Fibroblast of the conjunctiva (primary cell): ENCODE measurements at regions not wholly inside any gene's neighbourhood (a gene's known extent, or its start where the extent isn't known, plus 50 kb on each side); places are given as distances from the start of the nearest gene placed in this dataset.

Experiments used
- DNase-seq: peaks from one replicate; pipeline ENCODE4 v3.0.0-alpha.2; 2010; ENCODE audit warnings: low read depth

DNA sequence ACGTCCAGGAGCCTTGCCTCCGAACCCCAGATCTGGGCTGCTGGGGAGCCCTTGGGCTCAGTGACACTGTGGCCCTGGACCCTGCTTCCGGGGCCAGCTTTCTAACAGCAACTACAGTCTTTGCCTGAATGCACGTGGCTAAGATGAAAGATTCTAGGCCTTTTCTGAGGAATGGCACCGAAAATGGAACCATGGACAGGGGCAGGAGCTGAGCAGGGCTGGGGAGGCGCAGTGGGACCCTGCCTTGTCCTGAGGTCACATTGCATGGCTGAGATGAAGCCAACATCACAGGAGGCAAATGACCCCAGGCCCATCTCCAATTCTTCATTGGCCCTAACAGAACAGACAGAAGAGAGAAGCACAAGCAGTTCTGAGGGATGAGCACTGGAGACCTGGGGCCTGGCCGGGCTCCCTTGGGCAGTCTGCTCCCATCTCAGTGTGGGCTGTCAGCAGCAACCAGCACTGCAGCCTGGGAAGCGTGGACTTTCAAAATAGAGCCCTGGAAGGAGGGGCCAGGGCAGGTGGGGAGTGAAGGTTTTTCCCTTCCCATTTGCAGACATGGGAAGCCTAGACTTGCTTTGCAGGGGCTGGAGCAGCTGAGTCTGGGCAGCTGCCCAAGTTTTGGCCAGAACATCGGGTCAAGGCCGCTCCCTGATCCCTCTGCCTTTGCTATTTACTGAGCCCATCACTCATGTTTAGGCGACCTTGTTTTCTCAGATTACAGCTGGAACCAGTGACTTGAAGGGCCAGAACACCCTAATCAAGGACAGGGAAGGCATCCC lies 114.4 kb upstream of the TCERG1L start:
- no peak for DNase-seq

DNA sequence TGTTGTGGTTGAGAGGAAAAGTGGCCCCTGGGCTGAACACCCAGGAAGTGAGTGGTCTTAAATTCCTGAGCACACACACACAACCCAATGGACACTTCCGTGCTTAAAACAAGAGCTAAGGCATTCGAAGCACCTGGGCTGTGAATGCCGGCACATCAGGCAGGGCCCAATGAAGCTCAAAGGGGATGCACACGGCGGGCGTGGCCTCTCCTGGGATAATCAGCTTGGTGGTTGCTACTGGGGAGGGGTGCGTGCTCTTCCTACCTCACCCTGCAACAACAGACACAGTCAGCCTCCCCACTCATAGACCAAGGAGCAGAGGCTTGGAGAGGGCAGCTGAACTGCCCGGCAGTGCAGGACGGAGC lies 115.0 kb upstream of the TCERG1L start:
- DNase-seq: no peak

DNA sequence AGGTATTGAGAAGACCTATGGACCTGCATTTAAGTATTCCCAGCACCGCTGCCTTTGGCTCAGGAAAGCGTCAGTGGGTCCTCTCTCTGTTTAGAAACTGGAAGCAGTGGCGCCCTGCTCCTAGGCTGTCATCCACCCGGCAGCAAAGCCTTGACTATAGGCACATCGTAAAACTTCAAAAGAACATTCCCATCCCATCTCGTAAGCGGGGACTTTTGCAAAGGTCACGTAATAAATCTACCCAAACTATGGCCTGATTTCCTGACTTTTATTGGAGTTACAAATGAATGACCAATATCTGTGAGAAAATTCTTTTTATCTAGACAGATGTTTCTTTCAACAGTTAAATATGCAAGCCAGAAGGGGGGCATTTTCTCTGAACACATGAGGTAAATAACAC lies 115.8 kb upstream of the TCERG1L start:
- DNase-seq: no peak

DNA sequence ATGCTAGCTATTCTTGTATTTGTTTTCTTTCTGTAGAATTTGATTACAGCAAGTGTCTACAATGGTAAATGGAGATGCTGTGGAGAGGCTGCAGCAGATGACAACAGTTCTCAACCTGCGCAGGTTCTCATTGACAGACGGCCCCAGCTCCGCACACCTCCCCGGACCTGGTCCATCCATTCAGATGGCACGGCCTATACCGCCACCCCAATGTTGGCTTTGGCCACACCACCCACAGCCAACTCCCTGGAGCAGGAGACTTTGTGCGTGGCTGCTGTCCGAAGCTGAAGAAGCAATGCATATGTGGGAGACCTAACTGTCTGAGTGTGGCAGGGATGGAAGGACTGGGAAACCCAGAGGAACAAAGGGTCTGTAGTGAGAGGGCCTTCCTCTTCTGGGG lies 116.4 kb upstream of the TCERG1L start:
- no peak for DNase-seq

DNA sequence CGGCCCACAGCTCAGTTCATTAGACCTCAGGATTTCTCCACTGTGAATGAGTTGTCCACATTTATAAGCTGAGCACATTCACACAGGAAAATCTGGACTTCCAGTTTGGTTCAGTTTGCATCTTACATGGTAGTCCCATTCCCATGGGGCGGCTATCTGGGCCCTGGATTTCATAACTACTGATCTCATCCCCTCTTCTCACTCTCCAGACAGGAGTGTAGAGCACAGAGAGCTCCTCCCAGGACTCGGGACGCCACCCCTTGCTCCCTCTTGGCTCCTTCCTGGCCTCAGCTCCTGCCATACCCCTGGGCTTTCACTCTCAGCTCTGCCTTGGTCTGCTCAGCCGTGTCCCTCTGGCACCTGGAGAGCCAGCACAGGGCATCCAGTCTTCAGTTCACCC lies 117.6 kb upstream of the TCERG1L start:
- no peak for DNase-seq

DNA sequence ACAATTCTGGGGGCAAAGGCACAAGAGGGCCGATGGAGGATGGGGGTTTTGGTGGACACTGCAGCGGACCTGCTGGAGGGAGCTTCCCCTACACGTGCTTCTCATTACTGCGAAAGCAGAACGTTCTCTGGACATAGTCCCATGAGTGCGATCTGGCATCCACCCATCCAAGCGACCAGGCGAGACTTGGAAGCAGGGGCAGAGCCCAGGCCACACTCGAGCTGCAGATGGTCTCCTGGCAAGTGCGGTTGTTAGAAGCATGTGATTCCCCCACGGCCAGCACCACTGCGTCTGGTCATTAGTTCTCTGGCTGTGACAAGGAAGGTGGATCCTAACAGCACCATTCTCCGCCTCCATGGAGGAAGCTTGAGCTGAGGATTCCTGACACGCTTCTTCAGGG lies 118.4 kb upstream of the TCERG1L start:
- no peak for DNase-seq

DNA sequence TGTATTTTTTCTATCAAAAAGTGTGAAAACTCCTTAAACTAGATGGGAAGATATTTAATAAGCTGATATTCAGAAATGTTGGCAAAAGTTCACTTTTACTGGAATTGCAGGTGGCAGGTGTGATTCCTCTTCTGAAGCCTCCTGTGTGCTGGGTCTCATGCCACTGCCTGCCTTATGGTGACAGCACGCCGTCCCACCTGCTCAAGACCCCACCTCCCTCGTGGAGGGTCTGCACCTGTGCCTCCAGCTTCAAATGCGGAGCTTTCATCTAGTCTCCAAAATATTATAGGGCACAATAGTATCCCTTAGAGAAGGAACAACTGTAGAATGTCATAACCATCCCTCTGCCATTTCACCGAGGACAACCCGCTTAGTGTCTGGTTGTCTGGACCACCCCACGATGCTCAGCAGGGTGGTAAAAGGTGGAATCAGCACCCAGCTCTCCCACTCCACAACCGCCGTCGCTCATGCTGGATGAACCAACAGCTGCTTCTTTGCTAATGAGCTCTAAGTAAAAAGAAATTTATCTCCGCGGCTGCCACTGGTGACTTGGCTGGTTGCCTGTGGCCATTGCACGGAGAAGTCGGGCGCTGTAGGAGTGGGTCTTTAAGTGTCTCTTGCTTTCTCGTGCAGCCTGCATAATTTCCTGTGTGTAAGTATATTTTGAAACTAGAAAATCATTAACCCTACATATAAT lies 119.3 kb upstream of the TCERG1L start:
- DNase-seq: no peak

DNA sequence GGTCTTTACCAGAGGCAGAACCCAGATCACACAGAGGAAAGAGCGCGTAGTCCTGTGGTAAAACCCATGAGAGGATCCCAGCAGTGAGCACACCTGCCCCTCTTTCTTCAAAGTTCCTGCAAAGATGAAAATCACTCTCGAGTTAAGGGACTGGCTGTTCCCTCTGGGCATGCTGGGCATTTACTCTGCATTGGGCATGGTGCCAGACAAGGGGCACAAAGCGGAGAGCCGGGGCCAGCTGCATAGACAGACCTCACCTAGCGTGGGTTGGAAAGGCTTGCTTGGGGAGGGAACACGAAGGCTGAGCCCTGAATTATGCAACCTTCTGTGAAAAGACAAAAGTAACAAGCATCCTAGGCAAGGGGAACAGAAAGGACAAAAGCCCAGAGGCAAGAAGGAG lies 120.0 kb upstream of the TCERG1L start:
- DNase-seq: no peak

DNA sequence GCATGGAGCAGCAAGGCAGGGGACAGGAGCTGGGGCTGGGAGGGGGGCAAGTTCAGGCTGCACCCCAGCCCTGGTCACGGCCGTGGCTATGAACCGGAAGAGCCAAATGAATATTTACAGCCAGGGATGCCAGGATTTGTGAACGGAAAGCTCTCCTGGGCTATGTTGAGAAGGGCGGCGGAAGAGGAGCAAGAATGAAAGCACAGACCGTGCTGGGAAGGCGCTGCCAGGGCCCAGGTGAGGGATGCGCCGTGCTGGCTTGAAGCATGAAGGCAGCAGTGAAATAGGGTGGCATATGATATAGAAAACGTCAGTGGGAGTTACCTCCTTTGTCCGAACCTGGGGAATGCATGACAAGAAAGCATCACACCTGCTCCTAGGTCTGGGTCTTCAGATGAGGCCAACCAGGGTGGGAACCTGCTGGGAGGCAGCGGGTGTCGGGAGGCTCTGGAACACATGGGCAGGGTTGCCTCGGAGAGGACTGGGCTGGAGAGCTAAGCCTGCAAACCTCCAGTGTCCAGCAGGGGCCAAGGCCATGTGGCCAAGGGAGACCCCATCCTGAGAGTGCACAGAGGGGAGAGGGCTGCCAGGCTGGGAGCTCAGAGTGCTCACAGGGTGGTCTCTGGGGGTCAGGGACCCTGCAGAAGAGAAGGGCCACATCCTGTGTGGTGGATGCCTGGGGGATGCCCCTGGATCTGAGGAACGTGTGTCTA lies 120.6 kb upstream of the TCERG1L start:
- DNase-seq: no peak

DNA sequence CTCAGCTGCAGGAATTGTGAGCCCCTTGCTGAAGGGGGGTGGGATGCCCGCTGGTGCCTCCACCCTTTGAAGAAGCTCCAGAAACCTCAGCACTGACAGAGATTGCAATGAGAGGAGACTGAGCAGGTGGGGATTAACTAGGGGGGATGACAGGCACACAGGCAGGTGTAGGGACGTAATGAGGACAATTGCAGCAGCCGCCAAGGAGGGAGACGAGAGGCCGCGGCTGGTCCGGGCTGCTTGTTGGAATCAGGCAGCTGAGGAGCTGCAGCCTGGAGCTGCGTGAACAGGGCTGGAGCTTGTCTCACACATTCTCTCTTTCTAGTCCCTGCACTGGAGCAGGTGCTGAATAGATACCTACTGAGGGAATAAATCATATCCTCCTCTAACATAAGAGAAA lies 122.0 kb upstream of the TCERG1L start:
- no peak for DNase-seq

DNA sequence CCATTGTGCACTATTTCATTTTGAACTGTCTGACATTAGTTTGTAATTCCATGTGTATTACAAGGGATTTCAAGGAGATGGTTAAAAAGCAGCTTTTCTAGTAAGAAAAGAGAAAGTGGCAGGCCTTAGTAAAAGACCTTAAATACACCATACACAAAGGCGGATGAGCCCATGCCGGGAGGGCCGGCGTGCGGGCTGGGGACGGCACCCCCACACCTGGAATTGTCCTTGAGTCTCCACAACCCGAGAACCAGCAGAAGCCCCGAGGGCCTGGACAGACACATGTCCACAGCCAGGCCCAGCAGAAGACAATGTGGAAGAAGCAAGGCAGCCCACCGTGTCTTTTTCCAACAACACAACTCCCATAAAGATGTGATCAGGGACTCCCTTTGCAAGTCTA lies 123.7 kb upstream of the TCERG1L start:
- no peak for DNase-seq

DNA sequence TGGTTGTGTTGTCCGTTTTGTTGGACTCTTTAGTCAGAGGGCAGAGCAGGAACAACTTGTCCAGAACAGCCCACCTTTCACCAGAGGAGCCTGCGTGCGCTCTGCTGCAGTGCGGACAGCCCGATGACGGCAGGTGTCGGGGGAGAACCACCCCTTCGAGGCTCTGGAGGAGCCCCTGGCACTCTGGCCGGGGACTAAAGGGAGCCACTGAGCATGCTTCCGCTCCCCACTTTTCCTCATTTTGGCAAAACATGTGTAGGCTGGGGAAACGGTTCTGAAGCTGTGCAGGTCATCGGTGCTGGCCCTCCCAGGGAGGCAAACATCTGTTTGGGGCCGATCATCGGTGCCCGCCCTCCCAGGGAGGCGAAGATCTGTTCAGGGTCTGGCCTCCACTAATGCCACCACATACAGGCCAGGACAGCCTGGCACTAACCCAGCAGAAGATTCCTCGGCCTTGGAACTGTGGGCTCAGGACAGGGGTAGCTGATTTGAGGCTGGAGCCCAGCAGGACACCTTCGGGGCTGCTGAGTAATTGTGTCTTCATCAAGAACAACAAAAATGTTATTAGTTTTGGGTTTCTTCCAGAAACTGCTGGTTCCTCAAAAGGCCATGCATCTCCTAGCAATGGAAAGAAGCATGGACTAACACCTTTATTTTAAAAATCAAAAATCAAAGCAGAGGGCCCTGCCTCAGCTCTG lies 124.4 kb upstream of the TCERG1L start:
- no peak for DNase-seq

DNA sequence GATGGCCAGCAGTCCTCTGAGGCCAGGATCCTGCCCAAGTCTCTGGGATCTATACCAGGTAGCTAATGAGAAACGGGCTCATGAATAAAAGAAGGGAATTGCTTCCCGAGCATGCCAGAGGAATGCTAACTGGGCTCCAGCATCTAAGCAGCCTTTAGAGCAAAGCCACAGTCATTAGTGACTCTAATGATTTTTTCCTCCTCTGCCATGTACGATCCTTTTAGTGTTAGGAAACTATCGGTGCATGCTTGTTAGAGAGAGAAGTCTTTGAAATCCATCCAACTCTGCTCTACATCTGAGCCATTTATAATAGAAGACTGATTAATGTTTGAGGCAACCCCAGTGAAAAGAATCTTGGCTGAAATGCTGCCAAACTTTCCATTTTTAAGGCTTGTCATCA lies 124.9 kb upstream of the TCERG1L start:
- DNase-seq: no peak

DNA sequence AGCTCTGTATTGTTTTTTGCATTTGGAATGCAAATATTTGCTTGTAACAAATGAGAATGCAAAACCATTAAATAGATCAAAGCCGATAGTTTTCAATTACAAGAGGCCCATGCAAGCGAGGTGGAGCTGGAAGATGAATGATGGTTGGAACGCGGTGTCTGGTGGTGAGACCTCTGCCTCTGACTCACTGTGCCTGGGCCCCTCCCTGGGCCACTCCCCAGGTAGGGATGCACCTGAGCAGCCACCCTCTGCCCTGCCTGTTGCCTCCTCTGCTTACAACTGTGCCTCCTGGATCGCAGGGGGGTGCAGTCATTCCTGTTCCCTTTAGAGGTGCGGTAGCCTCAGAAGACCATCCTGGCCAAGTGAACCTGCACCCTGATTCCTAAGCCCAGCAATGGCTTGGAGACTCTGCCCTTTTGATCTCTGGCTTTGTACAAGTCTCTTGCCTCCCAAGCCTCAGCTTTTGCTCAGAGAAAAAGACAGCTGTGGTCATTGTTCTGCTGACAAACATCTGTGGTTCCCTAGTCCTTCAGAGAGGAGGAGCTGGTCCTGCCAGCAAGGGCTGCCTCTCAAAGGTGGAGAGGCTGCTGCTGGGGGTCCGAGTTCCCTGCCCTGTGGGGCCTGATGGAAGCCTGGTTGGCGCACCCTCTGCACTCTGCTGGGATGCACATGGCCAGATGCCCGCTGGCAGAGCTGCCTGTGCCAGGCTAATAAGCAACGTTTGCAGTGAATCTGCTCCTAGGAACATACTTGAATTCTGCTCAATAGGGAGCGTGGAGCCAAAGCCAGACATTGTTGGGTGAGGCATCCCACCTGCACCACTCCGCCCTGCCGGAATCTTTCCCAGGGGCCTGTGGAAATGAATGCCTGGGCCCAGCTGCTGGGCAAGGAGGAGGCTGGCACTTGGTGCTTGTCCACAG lies 126.3 kb upstream of the TCERG1L start:
- DNase-seq: no peak

DNA sequence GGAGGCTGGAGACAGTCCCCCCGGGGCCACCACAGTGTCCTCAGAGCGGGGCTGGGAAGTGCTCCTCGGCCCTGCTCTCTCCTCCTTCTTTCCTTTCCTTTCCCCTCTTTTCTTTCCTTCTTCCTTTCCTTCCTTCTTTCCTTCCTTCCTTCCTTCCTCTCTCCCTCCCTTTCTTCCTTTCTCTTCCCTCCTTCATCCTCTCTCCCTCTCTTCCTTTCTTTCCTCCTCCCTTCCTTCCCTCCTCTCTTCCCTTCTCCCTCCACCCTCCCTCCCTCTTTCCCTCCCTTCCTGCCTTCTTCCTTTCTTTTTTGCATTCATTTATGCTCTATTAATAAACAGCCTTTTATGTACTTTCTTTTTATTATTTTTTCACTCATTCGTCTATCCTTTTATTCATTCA lies 127.1 kb upstream of the TCERG1L start:
- no peak for DNase-seq

DNA sequence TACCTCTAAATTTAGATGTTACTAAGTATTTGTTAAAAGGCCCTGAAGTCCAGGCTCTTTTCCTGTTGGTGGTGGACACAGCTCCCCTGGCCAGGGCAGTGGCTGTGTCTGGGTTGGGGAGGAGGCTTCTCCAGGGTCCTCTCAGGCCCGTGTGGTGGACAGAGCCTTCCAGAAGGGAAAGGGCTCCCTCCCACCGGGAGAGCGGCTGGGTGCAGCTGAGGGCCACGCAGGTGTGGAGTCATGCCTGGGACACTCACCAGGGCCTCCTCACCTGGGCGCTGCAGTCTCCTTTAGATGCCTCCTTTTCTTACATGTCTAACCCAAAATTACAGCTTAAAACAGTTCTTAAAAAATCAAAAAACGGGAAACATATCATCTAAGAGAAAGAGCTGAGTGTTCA lies 128.2 kb upstream of the TCERG1L start:
- DNase-seq: no peak

DNA sequence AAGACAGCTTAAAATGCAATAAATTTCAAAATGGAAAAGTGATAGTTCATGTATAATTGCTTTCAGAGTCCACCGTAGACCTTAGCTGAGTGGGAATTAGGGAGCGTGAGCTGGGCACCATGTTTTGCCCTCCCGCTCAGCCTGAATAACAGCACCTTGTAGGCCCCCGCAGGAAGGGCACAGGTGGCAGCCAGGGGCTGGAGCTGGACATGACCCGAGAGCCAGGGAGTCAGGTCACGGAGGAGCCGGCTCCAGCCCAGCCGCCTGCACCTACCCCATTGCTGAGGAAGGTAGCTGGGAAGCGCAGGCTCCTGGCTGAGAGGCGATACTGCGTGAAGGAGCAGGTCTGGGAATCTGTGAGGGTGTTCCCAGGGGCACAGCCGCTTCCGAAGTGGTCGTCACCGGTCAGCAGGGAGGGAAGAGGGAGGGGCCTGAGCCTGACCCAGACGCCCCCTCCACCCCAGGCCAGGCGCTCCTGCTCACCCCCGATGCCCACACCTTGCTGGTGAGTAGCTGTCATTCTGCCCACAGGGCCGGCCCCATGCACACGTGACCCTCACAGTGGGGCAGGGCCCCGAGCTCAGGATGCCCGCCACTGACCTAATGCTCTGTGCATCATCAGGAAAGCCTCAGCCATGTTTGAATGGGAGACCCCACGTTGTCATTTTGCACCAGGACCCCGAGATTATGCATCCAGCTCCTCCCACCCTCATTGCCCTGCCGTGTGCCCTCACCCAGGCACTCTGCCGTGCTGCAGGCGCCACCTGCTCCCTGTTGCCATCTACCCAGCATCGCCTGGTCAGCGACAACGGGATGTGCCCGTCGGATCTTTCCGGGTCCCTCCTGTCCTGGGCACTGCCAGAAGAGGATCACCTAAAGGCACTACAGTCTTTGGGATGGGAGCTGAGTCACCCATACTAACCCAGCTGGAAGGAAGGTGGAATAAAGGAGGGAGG lies 129.2 kb upstream of the TCERG1L start:
- DNase-seq: no peak

DNA sequence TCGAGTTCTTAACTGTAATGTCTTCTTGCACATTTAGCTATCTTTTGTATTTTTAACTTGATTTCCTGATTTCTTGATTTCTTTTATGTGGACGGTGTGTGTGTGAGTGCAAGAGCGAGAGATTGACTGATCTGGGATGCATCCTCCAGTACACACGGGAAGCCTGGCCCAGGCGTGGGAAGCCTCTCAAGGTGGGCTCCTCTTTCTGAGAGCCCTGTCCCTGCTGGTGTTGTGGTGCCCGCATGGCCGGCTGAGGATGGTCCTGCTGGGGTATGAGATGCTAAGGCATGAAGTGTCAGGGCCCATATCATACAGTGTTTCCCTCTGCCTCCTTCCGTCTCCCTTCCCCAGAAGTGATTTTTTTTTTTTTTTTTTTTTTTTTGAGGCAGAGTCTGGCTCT lies 130.8 kb upstream of the TCERG1L start:
- DNase-seq: no peak

DNA sequence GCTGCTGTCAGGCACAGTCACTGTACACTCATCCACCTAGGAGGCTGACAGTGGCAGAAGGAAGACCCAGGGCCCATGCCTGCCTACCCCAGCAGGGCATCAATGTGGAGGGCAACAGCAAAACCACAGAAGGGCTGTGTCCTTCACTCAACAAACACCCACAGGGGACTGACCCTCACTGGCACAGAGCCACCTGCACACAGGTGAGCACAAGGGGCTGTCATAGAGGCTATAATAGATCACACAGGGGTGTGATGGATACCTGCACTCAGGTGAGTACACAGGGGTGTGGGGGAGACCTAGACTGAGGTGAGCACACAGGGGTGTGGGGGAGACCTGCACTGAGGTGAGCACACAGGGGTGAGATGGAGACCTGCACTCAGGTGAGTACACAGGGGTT lies 132.8 kb upstream of the TCERG1L start:
- DNase-seq: no peak

DNA sequence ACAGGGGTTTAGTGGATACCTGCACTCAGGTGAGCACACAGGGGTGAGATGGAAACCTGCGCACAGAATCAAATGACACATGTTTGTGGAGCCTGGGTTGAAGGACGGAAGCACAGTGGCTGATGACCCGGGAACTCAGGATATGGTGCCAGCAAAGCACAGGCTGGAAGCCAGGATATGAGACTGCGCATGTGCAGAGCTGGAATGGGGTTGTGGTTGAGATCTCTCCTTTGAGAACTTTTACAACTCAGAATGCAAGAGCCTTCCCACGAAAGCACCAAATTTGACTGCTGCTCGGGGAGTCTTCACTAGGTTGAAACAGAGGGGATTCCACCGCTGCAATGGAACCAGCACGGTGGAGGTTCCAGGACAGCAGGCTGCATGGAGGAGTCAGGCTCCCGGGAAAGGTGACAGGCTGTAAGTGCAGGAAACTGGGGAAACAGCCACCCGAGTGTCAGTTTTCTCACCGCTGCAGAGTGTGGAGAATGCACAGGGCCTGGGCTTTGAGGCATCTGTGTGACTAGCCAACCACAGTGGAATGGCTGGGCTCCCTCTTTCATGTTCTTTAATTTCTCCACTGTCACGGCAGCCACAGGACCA lies 133.4 kb upstream of the TCERG1L start:
- no peak for DNase-seq
